ENCODE measurements at regions not wholly inside any gene's neighbourhood (a gene's known extent, or its start where the extent isn't known, plus 50 kb on each side); places are given as distances from the start of the nearest gene placed in this dataset.
"Not testable (repeated sequence)": the region's sequence is repeated elsewhere in the genome, so short reads cannot be mapped to it uniquely, and the experiment has no call there.

- FAIRE-seq: no peak
These were observed 342.2 kb downstream of the GATA3 start for GRCh38 chr10:8396675-8397074.

DNA sequence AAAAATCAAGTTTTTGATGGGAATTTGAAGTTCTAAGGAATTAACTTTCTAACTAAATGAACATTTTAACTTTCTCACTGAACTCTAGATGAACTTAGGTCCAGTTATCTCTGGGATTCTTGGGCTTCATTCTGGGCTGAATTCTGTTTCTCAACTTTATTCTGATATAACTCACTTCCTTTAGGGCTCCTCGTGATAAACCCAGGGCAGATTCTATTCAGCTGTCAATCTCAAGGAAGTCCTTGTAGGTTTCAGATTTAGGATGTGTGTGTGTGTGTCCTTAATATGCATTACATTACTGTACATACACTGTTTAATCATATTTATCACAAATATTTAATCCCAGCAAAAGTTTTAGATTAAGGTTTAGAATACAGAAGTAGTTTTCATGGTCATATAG, 344.3 kb downstream of the GATA3 start:
- no peak for FAIRE-seq

DNA sequence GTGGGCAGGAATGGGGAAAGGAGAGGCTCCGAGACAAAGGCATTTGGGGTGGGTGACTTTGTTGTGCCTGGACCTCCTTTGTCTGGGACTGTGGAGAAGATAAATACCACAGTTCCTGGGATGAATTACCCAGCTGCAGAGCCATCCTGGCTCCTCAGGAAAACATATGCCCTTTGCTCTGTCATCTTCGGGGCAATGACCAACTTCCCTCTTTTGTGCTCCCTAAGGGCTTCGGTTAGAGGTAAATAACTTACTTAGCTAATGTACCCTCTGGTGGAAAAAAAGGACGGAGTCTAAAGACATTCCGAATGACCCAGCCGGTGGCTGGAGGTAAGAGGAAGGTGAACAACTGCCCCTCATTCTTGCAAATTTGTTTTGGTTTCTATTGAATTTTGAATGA, 345.7 kb downstream of the GATA3 start:
- no peak for FAIRE-seq

DNA sequence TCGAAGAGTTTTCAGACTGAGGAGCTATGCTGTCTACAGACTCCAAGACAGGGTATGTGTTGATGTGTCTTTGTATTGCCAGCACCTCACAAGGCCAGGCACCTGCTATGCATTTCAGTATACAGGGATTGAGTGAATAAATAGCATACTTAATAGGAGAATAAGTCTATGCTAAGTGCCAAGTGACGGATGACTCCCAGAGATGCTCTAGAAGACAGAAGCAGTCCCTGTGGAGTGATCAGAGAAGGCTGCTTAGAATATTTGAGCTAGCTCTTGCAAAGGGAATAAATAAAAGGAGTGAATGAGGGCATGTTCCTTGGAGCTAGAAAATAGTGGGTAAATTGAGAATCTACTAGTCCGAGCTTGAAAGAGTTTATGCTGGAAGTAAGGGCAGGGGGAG, 346.4 kb downstream of the GATA3 start:
- no peak for FAIRE-seq

DNA sequence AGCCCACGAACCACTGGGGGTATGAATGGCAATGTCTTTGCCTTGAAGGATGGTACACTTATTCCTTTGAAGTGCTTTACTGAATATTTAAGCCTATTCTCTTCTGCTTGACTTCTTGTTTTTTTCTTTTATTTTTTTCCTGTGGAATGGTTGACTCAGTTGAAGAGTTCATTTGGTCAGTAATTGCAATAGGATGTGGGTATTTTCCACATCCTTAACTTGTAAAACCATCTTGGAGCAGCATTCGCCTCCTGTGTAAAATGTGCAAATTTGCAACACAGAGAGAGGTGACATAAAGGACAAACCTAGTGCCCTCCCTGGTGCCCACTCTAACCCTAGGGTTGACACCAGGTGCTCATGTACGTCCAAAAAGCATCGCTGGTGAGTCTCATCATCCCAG, 347.0 kb downstream of the GATA3 start:
- FAIRE-seq: no peak

- FAIRE-seq: no peak
These were observed 348.1 kb downstream of the GATA3 start for GRCh38 chr10:8402576-8402975.

DNA sequence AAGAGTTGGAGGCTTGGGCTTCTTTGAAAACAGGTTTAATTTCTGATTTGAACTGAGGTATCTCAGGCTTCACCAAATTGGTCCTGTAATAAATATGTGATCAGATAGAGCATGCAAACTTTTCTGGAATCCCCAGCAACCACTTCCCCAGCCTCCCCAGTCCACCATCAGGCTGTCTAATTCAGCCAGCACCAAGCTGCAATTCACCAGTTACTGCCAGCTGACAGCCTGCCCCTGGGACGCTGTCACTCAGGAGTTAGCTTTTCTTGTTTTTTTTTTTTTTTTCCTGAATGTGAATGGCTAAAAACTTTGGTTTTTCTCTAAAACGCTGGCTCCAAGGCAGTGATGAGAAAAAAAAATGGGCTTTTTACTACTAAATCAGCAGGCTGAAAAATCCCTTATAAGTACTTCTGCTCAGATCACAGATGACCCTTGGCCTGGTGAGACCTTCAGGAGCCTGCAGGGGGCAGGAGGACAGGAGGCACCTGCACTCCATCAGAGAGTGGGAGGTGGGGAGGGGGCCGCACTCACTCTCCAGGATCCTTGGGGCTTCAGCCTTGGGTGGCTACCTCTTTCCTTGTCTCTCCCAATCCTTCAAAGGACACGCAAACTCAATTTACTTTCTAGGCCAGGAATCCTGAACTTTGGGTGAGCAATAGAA, 349.4 kb downstream of the GATA3 start:
- no peak for FAIRE-seq

GRCh38 chr10:8404721-8405120, 350.2 kb downstream of the GATA3 start:
- no peak for FAIRE-seq

- FAIRE-seq: no peak
These were observed 351.1 kb downstream of the GATA3 start for GRCh38 chr10:8405596-8405995.

- FAIRE-seq: no peak
These were observed 353.1 kb downstream of the GATA3 start for GRCh38 chr10:8407501-8408021.

DNA sequence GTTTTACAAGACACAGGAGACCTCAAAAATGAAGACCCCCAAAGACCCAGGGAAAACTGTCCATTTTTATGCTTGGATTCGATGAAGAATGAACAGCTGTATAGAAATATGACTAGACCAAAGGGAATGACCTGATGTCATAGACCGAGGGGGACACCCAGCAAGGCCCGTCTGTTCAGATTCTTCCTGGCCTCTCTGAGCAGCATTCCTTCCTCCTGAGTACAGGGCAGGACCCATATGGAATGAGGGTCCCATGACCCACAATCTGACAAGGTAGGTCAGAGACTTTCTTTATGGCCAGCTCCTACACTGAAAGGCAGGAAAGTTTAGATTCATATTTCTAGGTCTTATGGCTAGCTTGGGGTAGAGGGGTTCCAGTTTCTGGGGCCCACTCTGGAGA, 356.0 kb downstream of the GATA3 start:
- no peak for FAIRE-seq

DNA sequence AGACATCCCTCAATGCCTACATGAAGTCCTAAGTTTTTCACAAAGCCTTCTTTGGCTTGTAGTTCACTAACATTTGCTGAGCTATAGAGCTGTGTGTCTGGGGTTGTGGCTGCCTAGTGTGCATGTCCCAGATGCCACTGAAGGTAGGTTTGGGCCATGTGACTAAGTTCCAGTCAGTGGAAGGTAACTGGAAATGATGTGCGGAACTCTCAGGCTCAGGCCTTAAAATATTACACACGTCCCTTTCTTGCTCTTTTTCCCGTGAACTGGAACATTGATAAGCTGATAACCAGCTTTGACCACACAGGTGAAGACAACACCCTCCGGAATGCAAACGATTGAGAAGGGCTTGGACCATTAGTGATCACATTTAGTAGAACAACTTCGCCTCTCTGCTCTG, 358.1 kb downstream of the GATA3 start:
- FAIRE-seq: no peak

- not testable (repeated sequence) for FAIRE-seq
These were observed 360.5 kb downstream of the GATA3 start for GRCh38 chr10:8415029-8415428.

- FAIRE-seq: no peak
These were observed 361.8 kb downstream of the GATA3 start for GRCh38 chr10:8416192-8416701.

DNA sequence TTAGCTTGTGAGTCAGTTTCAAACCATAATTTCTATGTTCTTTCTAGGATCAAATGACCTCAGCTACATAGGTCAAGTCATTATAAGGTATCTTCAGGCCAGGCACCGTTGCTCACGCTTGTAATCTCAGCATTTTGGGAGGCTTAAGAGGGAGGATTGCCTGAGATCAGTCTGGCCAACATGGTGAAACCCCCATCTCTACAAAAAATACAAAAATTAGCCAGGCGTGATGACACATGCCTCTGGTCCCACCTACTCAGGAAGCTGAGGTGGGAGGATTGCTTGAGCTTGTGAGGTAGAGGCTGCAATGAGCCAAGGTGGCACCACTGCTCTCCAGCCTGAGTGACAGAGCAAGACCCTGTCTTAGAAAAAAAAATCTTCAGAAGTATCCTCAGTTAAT, 362.3 kb downstream of the GATA3 start:
- no peak for FAIRE-seq

DNA sequence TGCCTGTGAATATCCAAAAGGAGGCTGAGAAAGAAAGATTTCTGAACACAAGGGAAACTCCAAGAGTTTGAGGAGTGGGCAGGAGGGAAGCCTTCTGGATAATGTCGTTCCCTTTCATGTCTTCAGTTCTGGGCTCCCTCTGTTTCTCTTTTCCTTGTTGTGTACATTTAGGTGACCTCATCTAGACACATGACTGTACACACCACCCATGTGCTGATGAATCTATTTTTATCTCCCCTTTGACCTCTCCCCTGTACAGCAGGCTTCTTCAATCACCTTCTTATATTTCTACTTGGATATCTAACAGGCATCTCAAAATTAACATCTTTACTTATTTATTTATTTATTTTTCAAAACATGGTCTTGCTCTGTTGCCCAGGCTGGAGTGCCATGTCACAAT, 363.1 kb downstream of the GATA3 start:
- FAIRE-seq: no peak

GRCh38 chr10:8418631-8419030, 364.1 kb downstream of the GATA3 start:
- FAIRE-seq: no peak

GRCh38 chr10:8420182-8420581, 365.7 kb downstream of the GATA3 start:
- no peak for FAIRE-seq

GRCh38 chr10:8424555-8425211, 370.2 kb downstream of the GATA3 start:
- no peak for FAIRE-seq

- FAIRE-seq: no peak
These were observed 374.2 kb downstream of the GATA3 start for GRCh38 chr10:8428654-8429053.

DNA sequence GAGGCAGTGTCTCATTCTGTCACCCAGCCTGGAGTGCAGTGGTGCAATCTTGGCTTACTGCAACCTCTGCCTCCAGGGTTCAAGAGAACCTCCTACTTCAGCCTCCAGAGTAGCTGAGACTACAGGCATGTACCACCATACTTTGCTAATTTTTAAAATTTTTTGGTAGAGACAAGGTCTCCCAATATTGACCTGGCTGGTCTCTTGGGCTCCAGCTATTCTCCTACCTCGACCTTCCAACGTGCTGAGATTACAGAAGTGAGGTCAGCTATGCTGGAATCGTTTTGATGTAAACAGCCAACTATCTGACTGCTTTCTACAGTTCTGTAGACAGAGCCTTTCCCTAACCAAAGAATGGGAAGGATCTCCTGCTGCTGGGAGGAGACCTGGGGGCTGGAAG, 375.8 kb downstream of the GATA3 start:
- no peak for FAIRE-seq

GRCh38 chr10:8431511-8431910, 377.0 kb downstream of the GATA3 start:
- no peak for FAIRE-seq

DNA sequence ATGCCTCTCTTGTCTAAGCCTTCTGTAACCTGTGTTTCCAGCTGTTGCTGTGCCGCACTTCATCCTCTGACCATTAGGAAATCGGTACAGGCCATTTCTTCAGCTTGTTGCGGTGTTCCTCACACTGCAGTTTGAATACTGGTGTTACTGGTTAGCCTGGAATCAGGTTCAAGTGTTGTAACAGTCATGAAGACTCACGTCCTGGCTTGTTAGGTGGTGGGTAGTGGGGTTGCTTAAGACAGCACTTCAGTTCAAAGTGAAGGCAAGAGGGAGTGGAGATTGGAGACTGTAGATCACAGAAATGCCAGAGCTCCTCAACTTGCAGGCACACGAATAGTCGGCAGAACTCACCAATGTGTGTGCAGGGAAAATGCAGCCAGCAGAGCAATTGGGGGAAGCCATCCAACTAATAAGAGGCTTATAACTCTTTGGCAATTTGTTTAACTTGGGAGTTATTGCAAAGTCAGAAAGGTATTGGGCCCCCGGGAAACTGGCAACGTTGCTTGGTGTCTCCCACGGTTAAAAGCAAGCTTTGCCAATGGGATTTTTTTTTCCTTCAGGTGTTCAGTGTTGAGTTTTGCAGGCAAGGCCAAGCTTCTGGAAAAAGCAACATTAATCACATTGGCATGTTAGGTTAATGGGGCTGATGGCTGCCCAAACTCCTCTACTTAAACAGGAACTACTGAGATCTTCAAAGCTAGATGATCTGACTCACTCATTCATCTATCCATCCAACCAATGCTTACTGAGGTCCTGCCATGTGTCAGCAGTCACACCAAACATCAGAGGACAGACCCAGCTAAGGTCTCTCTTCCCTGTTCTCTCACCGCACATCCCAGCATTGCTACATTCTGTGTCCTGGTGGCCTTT, 380.9 kb downstream of the GATA3 start:
- FAIRE-seq: no peak

GRCh38 chr10:8437896-8438295, 383.4 kb downstream of the GATA3 start:
- no peak for FAIRE-seq
